COR-L47 (cell line): ENCODE measurements at regions not wholly inside any gene's neighbourhood (a gene's known extent, or its start where the extent isn't known, plus 50 kb on each side); places are given as distances from the start of the nearest gene placed in this dataset.
A peak's percentile ranks its signal among the peaks of the same experiment; 100 is the strongest.

Source experiments
- DNase-seq: peaks from one replicate; lab custom pipeline; 2025; lab: John Stamatoyannopoulos, UW

DNA sequence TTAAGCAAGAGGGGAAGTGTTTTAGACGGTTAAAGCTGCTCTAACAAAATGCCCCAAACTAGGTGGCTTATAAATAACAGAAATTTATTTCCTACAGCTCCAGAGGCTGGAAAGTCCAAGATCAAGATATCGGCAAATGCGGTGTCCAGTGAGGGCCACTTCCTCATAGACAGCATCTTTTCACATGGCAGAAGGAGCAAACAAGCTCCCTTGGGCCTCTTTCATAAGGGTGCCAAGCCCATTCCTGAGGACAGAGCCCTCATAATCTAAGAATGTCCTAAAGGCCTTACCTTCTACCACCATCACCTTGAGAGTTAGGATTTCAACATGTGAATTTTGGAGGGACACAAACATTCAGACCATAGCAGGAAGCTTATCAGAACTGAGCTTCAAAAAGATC is 57.3 kb upstream of the PPP1CB start:
- DNase-seq, result no peak

DNA sequence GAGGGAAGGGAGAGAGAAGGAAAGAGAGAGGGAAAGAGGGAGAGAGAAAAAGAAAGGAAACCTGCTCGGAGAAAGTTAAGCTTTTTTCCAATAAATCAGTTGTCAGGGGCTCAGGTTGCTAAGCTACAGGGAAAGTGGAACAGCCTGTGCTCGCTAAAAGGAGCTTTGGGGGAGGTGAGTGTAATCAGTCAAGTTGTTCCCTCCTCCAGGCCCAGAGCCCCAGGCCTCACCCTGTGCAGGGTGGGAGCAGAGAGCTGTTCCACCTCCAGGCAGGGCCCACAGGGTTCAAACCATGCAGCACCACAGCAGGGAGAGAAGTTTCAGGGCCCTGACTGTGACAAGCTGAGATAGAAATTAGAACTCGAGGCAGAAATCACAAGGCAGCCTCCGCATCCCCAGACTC is 56.4 kb upstream of the PPP1CB start:
- DNase-seq, result no peak

DNA sequence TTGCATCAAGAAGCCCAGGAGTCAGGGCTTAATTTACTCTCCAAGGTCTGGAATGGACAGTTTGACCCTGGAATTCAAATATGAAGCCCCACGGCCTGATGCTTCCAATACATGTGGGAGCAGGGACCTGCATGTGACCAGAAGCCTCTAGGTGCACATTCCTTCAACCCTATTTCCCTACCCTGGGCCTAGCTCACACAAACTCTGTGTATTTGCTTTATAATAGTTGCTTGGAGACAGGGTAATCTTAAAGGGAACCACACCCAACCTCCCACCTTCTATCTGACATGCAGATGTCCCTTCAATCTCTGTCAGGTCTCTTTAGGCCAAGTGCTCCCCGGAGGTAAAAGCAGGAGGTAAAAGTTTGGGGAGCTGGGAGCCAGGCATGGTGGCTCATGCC is 55.4 kb upstream of the PPP1CB start:
- DNase-seq, result no peak

DNA sequence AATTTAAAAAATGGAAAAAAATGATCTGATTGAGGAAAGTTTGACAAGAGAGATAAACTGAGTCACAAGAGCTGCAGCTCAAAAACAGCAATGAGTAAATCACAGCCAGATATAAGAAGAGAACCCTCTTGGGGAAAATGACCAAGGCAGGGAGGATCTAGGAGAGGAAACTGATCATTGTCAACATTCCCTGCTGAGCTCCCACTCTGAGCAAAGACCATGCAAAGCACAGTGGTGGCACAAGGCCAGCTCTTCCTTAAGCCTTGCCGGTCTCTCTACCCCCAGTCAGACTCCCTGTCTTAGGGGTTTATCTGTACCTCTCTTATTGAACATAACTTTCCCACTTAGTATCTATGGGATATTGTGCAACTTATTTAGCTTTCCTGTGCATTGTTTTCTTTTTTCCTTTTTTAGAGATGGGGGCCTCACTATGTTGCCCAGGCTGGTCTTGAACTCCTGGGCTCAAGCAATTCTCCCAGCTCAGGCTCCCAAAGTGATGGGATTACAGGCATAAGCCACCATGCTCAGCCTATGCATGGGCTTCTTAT is 54.0 kb upstream of the PPP1CB start:
- peak; percentile 67 for DNase-seq

DNA sequence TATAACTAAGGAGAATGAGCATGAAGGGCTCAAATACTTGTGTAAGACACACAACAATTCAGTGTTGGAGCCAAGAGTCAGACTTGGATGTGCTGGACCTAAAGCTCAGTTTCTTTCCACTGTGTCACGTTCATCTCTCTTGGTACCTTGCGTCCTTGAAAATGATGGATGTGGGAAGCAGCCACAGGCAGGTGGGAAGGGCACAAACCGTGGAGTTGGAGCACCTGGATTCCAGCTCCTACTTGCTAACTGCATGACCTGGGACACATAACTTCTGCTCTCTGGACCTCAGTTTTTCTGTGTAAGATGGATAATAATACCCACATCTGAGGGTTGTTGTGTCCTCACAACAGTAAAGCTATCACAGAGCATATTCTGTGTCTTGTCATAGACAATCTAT is 53.1 kb upstream of the PPP1CB start:
- no peak for DNase-seq
